IMR-90 (cell line): ENCODE measurements at regions not wholly inside any gene's neighbourhood (a gene's known extent, or its start where the extent isn't known, plus 50 kb on each side); places are given as distances from the start of the nearest gene placed in this dataset.

ENCODE experiments used
- ATAC-seq: fragments of 200-7000 bp; cut with Tn5 transposase; 2 replicates; pipeline ENCODE4 v1.9.1; 2020; ENCODE audit warnings: low read depth, mild to moderate bottlenecking, moderate library complexity
- BruUV-seq: library from RNA; stranded (reverse); fragments of 400-500 nt; replicated peaks from 2 replicates; lab custom pipeline; 2021; lab: Mats Ljungman, UMichigan
- CTCF ChIA-PET: fragments of 300-600 bp; formaldehyde crosslinking; extraction: SDS; loops from one replicate; lab custom pipeline; 2021; ENCODE audit warnings: antibody characterized with exemption; lab: Yijun Ruan, JAX
- POLR2A ChIA-PET: fragments of 300-600 bp; sonication (Branson Sonifier 250); formaldehyde crosslinking; loops from one replicate; lab custom pipeline; 2022; ENCODE audit warnings: antibody characterized with exemption; ENCODE audit not compliant: unreplicated experiment; lab: Charles Lee
- DNase-seq: peaks from one replicate; pipeline ENCODE4 v3.0.0; 2013
- H2AFZ ChIP-seq: replicated peaks from 2 replicates; pipeline ENCODE3; 2013; ENCODE audit warnings: low read length, mild to moderate bottlenecking; ENCODE audit not compliant: poor library complexity
- H2AK5ac ChIP-seq: 2 replicates; pipeline ENCODE4 v1.6.1; 2013; ENCODE audit warnings: low read depth, low read length, inconsistent platforms
- H2AK9ac ChIP-seq: replicated peaks from 2 replicates; pipeline ENCODE3; 2013; ENCODE audit warnings: mild to moderate bottlenecking, low read depth, low read length, moderate library complexity; ENCODE audit not compliant: poor library complexity
- H2BK120ac ChIP-seq: 2 replicates; pipeline ENCODE4 v1.6.1; 2013; ENCODE audit warnings: low read depth, low read length, inconsistent platforms
- H2BK15ac ChIP-seq: 3 replicates; pipeline ENCODE4 v1.6.1; 2013; ENCODE audit warnings: low read depth, low read length, inconsistent platforms
- H2BK20ac ChIP-seq: 2 replicates; pipeline ENCODE4 v1.6.1; 2013; ENCODE audit warnings: low read depth, mild to moderate bottlenecking, inconsistent platforms, low read length, moderate library complexity
- H2BK5ac ChIP-seq: 2 replicates; pipeline ENCODE4 v1.6.1; 2013; ENCODE audit warnings: mild to moderate bottlenecking, low read depth, low read length, inconsistent platforms; ENCODE audit not compliant: poor library complexity, severe bottlenecking
- H3K14ac ChIP-seq: replicated peaks from 2 replicates; pipeline ENCODE4 v1.6.1; 2013; ENCODE audit warnings: low read depth, low read length, inconsistent platforms
- H3K18ac ChIP-seq: 2 replicates; pipeline ENCODE4 v1.6.1; 2013; ENCODE audit warnings: low read depth, low read length, control low read depth
- H3K23ac ChIP-seq: 2 replicates; pipeline ENCODE4 v1.6.1; 2013; ENCODE audit warnings: low read depth, low read length, inconsistent platforms
- H3K27ac ChIP-seq: 2 replicates; pipeline ENCODE4 v1.5.1; 2013; ENCODE audit warnings: mild to moderate bottlenecking, control low read depth, low read length; ENCODE audit not compliant: insufficient read depth
- H3K27me3 ChIP-seq: 2 replicates; pipeline ENCODE4 v1.6.1; 2013; ENCODE audit warnings: low read length; ENCODE audit not compliant: control insufficient read depth, insufficient read depth
- H3K36me3 ChIP-seq: 2 replicates; pipeline ENCODE4 v1.6.1; 2013; ENCODE audit warnings: low read length, mixed read lengths; ENCODE audit not compliant: control insufficient read depth, insufficient read depth
- H3K4ac ChIP-seq: 2 replicates; pipeline ENCODE4 v1.6.1; 2013; ENCODE audit warnings: low read depth, low read length, inconsistent platforms
- H3K4me1 ChIP-seq: 2 replicates; pipeline ENCODE4 v1.6.1; 2013; ENCODE audit warnings: low read length, mixed read lengths; ENCODE audit not compliant: control insufficient read depth, insufficient read depth
- H3K4me2 ChIP-seq: 2 replicates; pipeline ENCODE4 v1.6.1; 2013; ENCODE audit warnings: low read depth, mild to moderate bottlenecking, control low read depth, low read length, moderate library complexity
- H3K4me3 ChIP-seq: 2 replicates; pipeline ENCODE4 v1.5.1; 2013; ENCODE audit warnings: low read depth, mild to moderate bottlenecking, control low read depth, low read length, moderate library complexity; ENCODE audit not compliant: insufficient read depth
- H3K56ac ChIP-seq: 2 replicates; pipeline ENCODE4 v1.6.1; 2013; ENCODE audit warnings: low read length, inconsistent platforms; ENCODE audit not compliant: insufficient read depth; ENCODE audit errors: extremely low read depth
- H3K79me1 ChIP-seq, 2 experiments: 2 replicates each; pipeline ENCODE4 v1.6.1; 2013; ENCODE audit warnings: low read length in 2 of 2, inconsistent platforms in 1 of 2, low read depth in 1 of 2
- H3K9ac ChIP-seq: 2 replicates; pipeline ENCODE4 v1.6.1; 2013; ENCODE audit warnings: low read depth, low read length, control low read depth
- H3K9me1 ChIP-seq: 2 replicates; pipeline ENCODE4 v1.6.1; 2013; ENCODE audit warnings: low read length, inconsistent platforms; ENCODE audit not compliant: insufficient read depth
- H3K9me3 ChIP-seq: 2 replicates; pipeline ENCODE4 v1.6.1; 2013; ENCODE audit warnings: low read length; ENCODE audit not compliant: control insufficient read depth, insufficient read depth
- H4K20me1 ChIP-seq: 2 replicates; pipeline ENCODE4 v1.6.1; 2013; ENCODE audit warnings: low read length, inconsistent platforms; ENCODE audit not compliant: insufficient read depth
- H4K5ac ChIP-seq: 2 replicates; pipeline ENCODE4 v1.6.1; 2013; ENCODE audit warnings: mild to moderate bottlenecking, low read depth, low read length, control low read depth
- H4K8ac ChIP-seq, 2 experiments: 2 replicates each; pipeline ENCODE4 v1.6.1; 2013; ENCODE audit warnings: low read depth in 2 of 2, low read length in 2 of 2, control low read depth in 1 of 2, inconsistent platforms in 1 of 2
- H4K91ac ChIP-seq: 2 replicates; pipeline ENCODE4 v1.6.1; 2013; ENCODE audit warnings: low read depth, low read length, inconsistent platforms; ENCODE audit not compliant: insufficient read depth
- BHLHE40 ChIP-seq: fragments of 150-350 bp; IDR thresholded peaks from 2 replicates; pipeline ENCODE4 v1.6.1; 2016; ENCODE audit warnings: mild to moderate bottlenecking, low read depth, low read length
- CEBPB ChIP-seq: IDR thresholded peaks from 2 replicates; pipeline ENCODE4 v1.6.1; 2012; ENCODE audit warnings: low read depth, low read length, improper control_type of control experiment
- CHD1 ChIP-seq: IDR thresholded peaks from 2 replicates; pipeline ENCODE4 v1.6.1; 2012; ENCODE audit warnings: low read depth, low read length, improper control_type of control experiment
- FOS ChIP-seq: fragments of 150-350 bp; IDR thresholded peaks from 2 replicates; pipeline ENCODE4 v1.6.1; 2016; ENCODE audit warnings: low read depth, low read length
- MAFK ChIP-seq: IDR thresholded peaks from 2 replicates; pipeline ENCODE4 v1.6.1; 2012; ENCODE audit warnings: low read depth, low read length, improper control_type of control experiment
- MAZ ChIP-seq: IDR thresholded peaks from 2 replicates; pipeline ENCODE4 v1.6.1; 2012; ENCODE audit warnings: low read depth, mild to moderate bottlenecking, low read length, improper control_type of control experiment, moderate library complexity, borderline replicate concordance
- MXI1 ChIP-seq: IDR thresholded peaks from 2 replicates; pipeline ENCODE4 v1.6.1; 2012; ENCODE audit warnings: low read depth, mild to moderate bottlenecking, low read length, moderate library complexity, borderline replicate concordance
- NFE2L2 ChIP-seq: fragments of 150-350 bp; IDR thresholded peaks from 2 replicates; pipeline ENCODE4 v1.6.1; 2016; ENCODE audit warnings: low read depth, mild to moderate bottlenecking, low read length
- POLR2A ChIP-seq: IDR thresholded peaks from 2 replicates; pipeline ENCODE4 v1.6.1; 2012; ENCODE audit warnings: mild to moderate bottlenecking, low read depth, low read length
- RAD21 ChIP-seq: IDR thresholded peaks from 2 replicates; pipeline ENCODE4 v1.6.1; 2012; ENCODE audit warnings: low read length, improper control_type of control experiment
- RCOR1 ChIP-seq: IDR thresholded peaks from 2 replicates; pipeline ENCODE4 v1.6.1; 2012; ENCODE audit warnings: mild to moderate bottlenecking, low read length, improper control_type of control experiment; ENCODE audit not compliant: insufficient replicate concordance
- RFX5 ChIP-seq: IDR thresholded peaks from 2 replicates; pipeline ENCODE4 v1.8.0; 2012; ENCODE audit warnings: low read depth, mild to moderate bottlenecking, low read length, moderate library complexity
- SMC3 ChIP-seq: fragments of 150-350 bp; IDR thresholded peaks from 2 replicates; pipeline ENCODE4 v1.6.1; 2016; ENCODE audit warnings: low read depth, mild to moderate bottlenecking, antibody characterized with exemption, low read length, moderate library complexity
- WGBS, 2 experiments: methylation state at CpG; one replicate each; pipeline versions ENCODE4 v1.1.5 to v1.1.7; 2013; ENCODE audit warnings: missing lambda C conversion rate in 2 of 2; ENCODE audit not compliant: insufficient read length in 1 of 2; ENCODE audit errors: extremely low coverage in 2 of 2; 5-methylcytosine and 5-hydroxymethylcytosine counted together
- dilution Hi-C: fragments of 300-500 bp; cut with HindIII; formaldehyde crosslinking; loops from one replicate; pipeline ENCODE4 v1.14.3; 2018; ENCODE audit warnings: low sequenced_read_pairs; ENCODE audit not compliant: unreplicated experiment
- in situ Hi-C: fragments of 300-500 bp; cut with MboI; formaldehyde crosslinking; loops from 3 replicates; pipeline ENCODE4 v1.14.3; 2019; ENCODE audit warnings: low sequenced_read_pairs, inconsistent platforms, mixed read lengths
- intact Hi-C: fragments of 100-400 bp; cut with micrococcal nuclease; formaldehyde crosslinking; loops from 2 replicates; pipeline ENCODE4 v1.10.0; 2022
- TF ChIP-seq, protein P1 (sequence below): fragments of 150-350 bp; IDR thresholded peaks from 2 replicates; pipeline ENCODE4 v1.6.1; 2017; ENCODE audit warnings: mild to moderate bottlenecking, antibody characterized with exemption, low read length, low read depth
- TF ChIP-seq, protein P2 (sequence below): fragments of 150-350 bp; IDR thresholded peaks from 2 replicates; pipeline ENCODE4 v1.6.1; 2016; ENCODE audit warnings: low read depth, mild to moderate bottlenecking, low read length, moderate library complexity, borderline replicate concordance
- TF ChIP-seq, protein P3 (sequence below): conservative IDR thresholded peaks from 2 replicates; pipeline ENCODE4 v1.5.1; 2012; ENCODE audit warnings: mild to moderate bottlenecking, low read depth, low read length, improper control_type of control experiment

DNA sequence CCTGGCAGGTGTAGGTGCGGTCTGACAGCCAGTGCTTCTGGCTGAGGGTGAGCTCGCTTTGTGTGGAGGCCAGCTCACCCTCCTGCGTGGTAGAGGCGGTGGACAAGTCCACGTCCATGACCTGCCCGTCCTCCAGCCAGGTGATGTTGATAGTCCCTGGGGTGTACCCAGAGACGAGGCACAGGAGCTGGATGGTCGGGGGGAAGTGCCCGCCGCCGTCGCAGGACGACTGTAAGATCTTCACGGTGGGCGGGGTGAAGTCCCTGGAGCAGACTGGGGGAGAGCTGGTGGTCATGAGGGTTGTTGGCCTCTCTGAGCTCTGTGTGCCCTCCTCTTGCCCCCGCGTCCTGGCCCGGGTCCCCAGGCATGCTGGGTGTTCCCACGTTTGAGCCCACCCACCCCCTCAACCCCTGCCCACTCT is 74.6 kb downstream of the TMEM121 start:
- H3K18ac ChIP-seq, result no peak overlapping the region
- no peak overlapping the region for H3K23ac ChIP-seq
- H2AK5ac ChIP-seq, result no peak overlapping the region
- H3K9ac ChIP-seq, result no peak overlapping the region
- H2AFZ ChIP-seq, result no peak overlapping the region
- H2BK120ac ChIP-seq, result no peak overlapping the region
- H4K20me1 ChIP-seq, result no peaks in the 10 kb centered on the region
- no peaks in the 10 kb centered on the region for H3K36me3 ChIP-seq
- H3K9me1 ChIP-seq, result no peaks in the 10 kb centered on the region
- H3K4me2 ChIP-seq, result no peak overlapping the region
- H3K4ac ChIP-seq, result no peak overlapping the region
- DNase-seq (no peak), ATAC-seq (no peak)
- no peak overlapping the region for H3K56ac ChIP-seq
- no peak overlapping the region for H3K14ac ChIP-seq
- WGBS, 2 experiments, result 79% methylated on average over 5 of the region's 19 CpGs; no CpG with 5 or more reads in 1 of the 2 experiments
- H3K9me3 ChIP-seq, result peaks cover 40% of the 10 kb centered on the region
- POLR2A ChIA-PET, result no interaction called here
- no peak overlapping the region for H4K8ac ChIP-seq
- H3K27ac ChIP-seq, result no peak overlapping the region
- H2BK15ac ChIP-seq, result no peak overlapping the region
- no TSS peak for BruUV-seq
- no peak overlapping the region for H3K4me3 ChIP-seq
- TF ChIP-seq RFX5, result no peak
- TF ChIP-seq RCOR1, result no peak
- no peak for TF ChIP-seq SMC3
- TF ChIP-seq, protein P1, sequence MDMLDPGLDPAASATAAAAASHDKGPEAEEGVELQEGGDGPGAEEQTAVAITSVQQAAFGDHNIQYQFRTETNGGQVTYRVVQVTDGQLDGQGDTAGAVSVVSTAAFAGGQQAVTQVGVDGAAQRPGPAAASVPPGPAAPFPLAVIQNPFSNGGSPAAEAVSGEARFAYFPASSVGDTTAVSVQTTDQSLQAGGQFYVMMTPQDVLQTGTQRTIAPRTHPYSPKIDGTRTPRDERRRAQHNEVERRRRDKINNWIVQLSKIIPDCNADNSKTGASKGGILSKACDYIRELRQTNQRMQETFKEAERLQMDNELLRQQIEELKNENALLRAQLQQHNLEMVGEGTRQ, result no peak
- no peak for TF ChIP-seq BHLHE40
- TF ChIP-seq, protein P2, sequence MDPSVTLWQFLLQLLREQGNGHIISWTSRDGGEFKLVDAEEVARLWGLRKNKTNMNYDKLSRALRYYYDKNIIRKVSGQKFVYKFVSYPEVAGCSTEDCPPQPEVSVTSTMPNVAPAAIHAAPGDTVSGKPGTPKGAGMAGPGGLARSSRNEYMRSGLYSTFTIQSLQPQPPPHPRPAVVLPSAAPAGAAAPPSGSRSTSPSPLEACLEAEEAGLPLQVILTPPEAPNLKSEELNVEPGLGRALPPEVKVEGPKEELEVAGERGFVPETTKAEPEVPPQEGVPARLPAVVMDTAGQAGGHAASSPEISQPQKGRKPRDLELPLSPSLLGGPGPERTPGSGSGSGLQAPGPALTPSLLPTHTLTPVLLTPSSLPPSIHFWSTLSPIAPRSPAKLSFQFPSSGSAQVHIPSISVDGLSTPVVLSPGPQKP, result no peak
- no peak for TF ChIP-seq CHD1
- TF ChIP-seq CEBPB, result no peak
- TF ChIP-seq MXI1, result no peak
- TF ChIP-seq, protein P3, sequence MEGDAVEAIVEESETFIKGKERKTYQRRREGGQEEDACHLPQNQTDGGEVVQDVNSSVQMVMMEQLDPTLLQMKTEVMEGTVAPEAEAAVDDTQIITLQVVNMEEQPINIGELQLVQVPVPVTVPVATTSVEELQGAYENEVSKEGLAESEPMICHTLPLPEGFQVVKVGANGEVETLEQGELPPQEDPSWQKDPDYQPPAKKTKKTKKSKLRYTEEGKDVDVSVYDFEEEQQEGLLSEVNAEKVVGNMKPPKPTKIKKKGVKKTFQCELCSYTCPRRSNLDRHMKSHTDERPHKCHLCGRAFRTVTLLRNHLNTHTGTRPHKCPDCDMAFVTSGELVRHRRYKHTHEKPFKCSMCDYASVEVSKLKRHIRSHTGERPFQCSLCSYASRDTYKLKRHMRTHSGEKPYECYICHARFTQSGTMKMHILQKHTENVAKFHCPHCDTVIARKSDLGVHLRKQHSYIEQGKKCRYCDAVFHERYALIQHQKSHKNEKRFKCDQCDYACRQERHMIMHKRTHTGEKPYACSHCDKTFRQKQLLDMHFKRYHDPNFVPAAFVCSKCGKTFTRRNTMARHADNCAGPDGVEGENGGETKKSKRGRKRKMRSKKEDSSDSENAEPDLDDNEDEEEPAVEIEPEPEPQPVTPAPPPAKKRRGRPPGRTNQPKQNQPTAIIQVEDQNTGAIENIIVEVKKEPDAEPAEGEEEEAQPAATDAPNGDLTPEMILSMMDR, result no peak
- TF ChIP-seq NFE2L2, result no peak
- TF ChIP-seq RAD21, result no peak
- no peak for TF ChIP-seq POLR2A
- no peak for TF ChIP-seq FOS
- no peak for TF ChIP-seq MAFK
- TF ChIP-seq MAZ, result no peak
- H3K4me1 ChIP-seq, result no peaks in the 10 kb centered on the region
- no peaks in the 10 kb centered on the region for H3K79me1 ChIP-seq
- CTCF ChIA-PET, result no interaction called here
- no peak overlapping the region for H2BK5ac ChIP-seq
- intact Hi-C loops, result no loop called here
- in situ Hi-C loops, result no loop called here
- H4K5ac ChIP-seq, result no peak overlapping the region
- H2BK20ac ChIP-seq, result no peak overlapping the region
- dilution Hi-C loops, result no loop called here
- H4K91ac ChIP-seq, result no peak overlapping the region
- no peak overlapping the region for H2AK9ac ChIP-seq
- no peaks in the 10 kb centered on the region for H3K27me3 ChIP-seq
